H1 (cell line): ENCODE measurements at regions not wholly inside any gene's neighbourhood (a gene's known extent, or its start where the extent isn't known, plus 50 kb on each side); places are given as distances from the start of the nearest gene placed in this dataset.

ENCODE experiments used
- CTCF ChIA-PET: fragments of 300-600 bp; sonication (Branson Sonifier 250); formaldehyde crosslinking; loops from one replicate; lab custom pipeline; 2021; ENCODE audit not compliant: partially characterized antibody; lab: Charles Lee
- POLR2A ChIA-PET: fragments of 300-600 bp; sonication (Branson Sonifier 250); formaldehyde crosslinking; loops from one replicate; lab custom pipeline; 2021; ENCODE audit warnings: inconsistent platforms; ENCODE audit not compliant: partially characterized antibody; lab: Charles Lee
- DNase-seq, 2 experiments: peaks; one replicate each; pipeline versions ENCODE4 v3.0.0 to v3.0.0-alpha.2; 2010 to 2022; ENCODE audit warnings: low spot score in 2 of 2, low read depth in 1 of 2, mixed read lengths in 1 of 2
- FAIRE-seq: peaks from 2 replicates; lab custom pipeline; 2011; peaks lifted over from hg19 to GRCh38; lab: Jason Lieb, UNC
- H2AFZ ChIP-seq: 2 replicates; pipeline ENCODE4 v1.8.1; 2012; ENCODE audit warnings: low read length, inconsistent platforms
- H2AK5ac ChIP-seq: 2 replicates; pipeline ENCODE4 v1.6.1; 2013; ENCODE audit warnings: low read depth, low read length
- H2BK120ac ChIP-seq: replicated peaks from 2 replicates; pipeline ENCODE3; 2013; ENCODE audit warnings: low read depth, low read length, inconsistent platforms
- H2BK12ac ChIP-seq: 2 replicates; pipeline ENCODE4 v1.6.1; 2013; ENCODE audit warnings: low read depth, low read length
- H2BK15ac ChIP-seq: 2 replicates; pipeline ENCODE4 v1.6.1; 2013; ENCODE audit warnings: low read length
- H2BK20ac ChIP-seq: 2 replicates; pipeline ENCODE4 v1.6.1; 2013; ENCODE audit warnings: low read length
- H2BK5ac ChIP-seq: 2 replicates; pipeline ENCODE4 v1.6.1; 2013; ENCODE audit warnings: low read depth, low read length
- H3K14ac ChIP-seq: 2 replicates; pipeline ENCODE4 v1.6.1; 2013; ENCODE audit warnings: inconsistent platforms; ENCODE audit not compliant: insufficient read length
- H3K18ac ChIP-seq: 2 replicates; pipeline ENCODE4 v1.6.1; 2013; ENCODE audit warnings: low read length; ENCODE audit errors: extremely low read depth
- H3K23ac ChIP-seq: 2 replicates; pipeline ENCODE4 v1.6.1; 2013; ENCODE audit warnings: inconsistent platforms; ENCODE audit not compliant: insufficient read length
- H3K23me2 ChIP-seq: 2 replicates; pipeline ENCODE4 v1.6.1; 2013; ENCODE audit warnings: low read depth, low read length
- H3K27ac ChIP-seq: 2 replicates; pipeline ENCODE4 v1.6.1; 2011; ENCODE audit warnings: low read depth, low read length, inconsistent platforms
- H3K27me3 ChIP-seq, 4 experiments: replicated peaks in 1 of 4; 1 replicate in 1 of 4; 2 replicates in 3 of 4; pipeline versions ENCODE4 v1.6.1 to v1.8.1; 2011 to 2013; ENCODE audit warnings: low read length in 3 of 4, mild to moderate bottlenecking in 3 of 4, inconsistent platforms in 2 of 4, mixed read lengths in 2 of 4, moderate library complexity in 1 of 4; ENCODE audit not compliant: control insufficient read depth in 3 of 4, insufficient read depth in 3 of 4; ENCODE audit errors: extremely low read depth in 1 of 4
- H3K36me3 ChIP-seq, 4 experiments: 2 replicates each; pipeline versions ENCODE4 v1.6.1 to v1.8.1; 2011 to 2013; ENCODE audit warnings: mild to moderate bottlenecking in 4 of 4, low read length in 3 of 4, moderate library complexity in 2 of 4, control low read depth in 1 of 4, inconsistent platforms in 1 of 4; ENCODE audit not compliant: insufficient read depth in 4 of 4, control insufficient read depth in 2 of 4
- H3K4ac ChIP-seq: replicated peaks from 2 replicates; pipeline ENCODE3; 2013; ENCODE audit warnings: low read length, low read depth, mixed read lengths, inconsistent platforms; ENCODE audit not compliant: insufficient read length
- H3K4me1 ChIP-seq, 4 experiments: replicated peaks in 1 of 4; 1 replicate in 1 of 4; 2 replicates in 3 of 4; pipeline versions ENCODE4 v1.6.1 to v1.8.1; 2011 to 2013; ENCODE audit warnings: low read length in 3 of 4, inconsistent platforms in 2 of 4, mixed read lengths in 1 of 4; ENCODE audit not compliant: insufficient read depth in 4 of 4, control insufficient read depth in 3 of 4
- H3K4me2 ChIP-seq, 2 experiments: 2 replicates each; pipeline versions ENCODE4 v1.6.1 to v1.8.1; 2011 to 2013; ENCODE audit warnings: low read depth in 2 of 2, low read length in 2 of 2, control low read depth in 1 of 2, inconsistent platforms in 1 of 2, mild to moderate bottlenecking in 1 of 2; ENCODE audit not compliant: insufficient read depth in 1 of 2
- H3K4me3 ChIP-seq, 4 experiments: fragments of 200-600, 300-600 bp in 1 of 4; sonication (generic), shearing (Covaris generic), sonication (Bioruptor Twin) in 1 of 4; 2 replicates each; pipeline versions ENCODE4 v1.5.1 to v1.8.1; 2011 to 2016; ENCODE audit warnings: low read length in 4 of 4, low read depth in 3 of 4, control low read depth in 2 of 4, inconsistent platforms in 2 of 4, mild to moderate bottlenecking in 2 of 4, mixed read lengths in 1 of 4, moderate library complexity in 1 of 4; ENCODE audit not compliant: insufficient read depth in 2 of 4; ENCODE audit errors: extremely low read depth in 1 of 4
- H3K56ac ChIP-seq: replicated peaks from 2 replicates; pipeline ENCODE3; 2013; ENCODE audit warnings: low read depth, mild to moderate bottlenecking, mixed read lengths, low read length, inconsistent platforms; ENCODE audit not compliant: insufficient read length
- H3K79me1 ChIP-seq: 2 replicates; pipeline ENCODE4 v1.6.1; 2013; ENCODE audit warnings: low read depth, low read length, control low read depth
- H3K79me2 ChIP-seq, 2 experiments: 2 replicates each; pipeline versions ENCODE4 v1.6.1 to v1.8.1; 2012 to 2013; ENCODE audit warnings: low read length in 2 of 2, mild to moderate bottlenecking in 2 of 2, inconsistent platforms in 1 of 2; ENCODE audit not compliant: insufficient read depth in 2 of 2, control insufficient read depth in 1 of 2
- H3K9ac ChIP-seq, 4 experiments: replicated peaks in 1 of 4; 1 replicate in 1 of 4; 2 replicates in 3 of 4; pipeline versions ENCODE4 v1.6.1 to v1.8.1; 2011 to 2013; ENCODE audit warnings: low read depth in 3 of 4, low read length in 3 of 4, control low read depth in 2 of 4, mild to moderate bottlenecking in 2 of 4, moderate library complexity in 2 of 4, inconsistent platforms in 1 of 4; ENCODE audit errors: extremely low read depth in 1 of 4
- H3K9me3 ChIP-seq, 2 experiments: 2 replicates each; pipeline versions ENCODE4 v1.6.1 to v1.8.1; 2012 to 2013; ENCODE audit warnings: mild to moderate bottlenecking in 2 of 2, moderate library complexity in 2 of 2, control low read depth in 1 of 2, inconsistent platforms in 1 of 2, low read depth in 1 of 2, low read length in 1 of 2, mixed read lengths in 1 of 2; ENCODE audit not compliant: insufficient read depth in 2 of 2
- H4K20me1 ChIP-seq, 2 experiments: replicated peaks in 1 of 2; 2 replicates each; pipeline versions ENCODE3 to v1.8.1; 2011 to 2013; ENCODE audit warnings: inconsistent platforms in 2 of 2, low read length in 2 of 2, mild to moderate bottlenecking in 1 of 2; ENCODE audit not compliant: insufficient read depth in 2 of 2, control insufficient read depth in 1 of 2
- H4K5ac ChIP-seq: 2 replicates; pipeline ENCODE4 v1.6.1; 2013; ENCODE audit warnings: low read length, low read depth, mixed read lengths, inconsistent platforms; ENCODE audit not compliant: insufficient read length
- H4K8ac ChIP-seq: 2 replicates; pipeline ENCODE4 v1.8.0; 2013; ENCODE audit warnings: mild to moderate bottlenecking, moderate library complexity, low read length, inconsistent platforms; ENCODE audit not compliant: insufficient read depth; ENCODE audit errors: extremely low read depth
- H4K91ac ChIP-seq: replicated peaks from 2 replicates; pipeline ENCODE3; 2013; ENCODE audit warnings: low read length, mixed read lengths, inconsistent platforms; ENCODE audit not compliant: insufficient read length
- JUN ChIP-seq: IDR thresholded peaks from 2 replicates; pipeline ENCODE4 v1.6.1; 2011; ENCODE audit warnings: low read depth, mild to moderate bottlenecking, improper control_type of control experiment, low read length
- NRF1 ChIP-seq: IDR thresholded peaks from 2 replicates; pipeline ENCODE4 v1.6.1; 2011; ENCODE audit warnings: mild to moderate bottlenecking, low read depth, low read length, improper control_type of control experiment
- RXRA ChIP-seq: IDR thresholded peaks from 2 replicates; pipeline ENCODE4 v1.6.1; 2011; ENCODE audit warnings: low read depth, mild to moderate bottlenecking, low read length, moderate library complexity; ENCODE audit not compliant: insufficient read depth
- WGBS, 2 experiments: shearing (Covaris generic) in 1 of 2; methylation state at CpG; one replicate each; pipeline versions ENCODE4 v1.1.6 to v1.1.7; 2013 to 2015; ENCODE audit warnings: low lambda C conversion rate in 2 of 2, mixed read lengths in 2 of 2, inconsistent platforms in 1 of 2, low coverage in 1 of 2, missing lambda C conversion rate in 1 of 2; ENCODE audit not compliant: insufficient replicate concordance in 2 of 2, insufficient coverage in 1 of 2, insufficient read length in 1 of 2; ENCODE audit errors: extremely low coverage in 1 of 2, missing lambda C conversion rate in 1 of 2; 5-methylcytosine and 5-hydroxymethylcytosine counted together
- TF ChIP-seq, protein P1 (sequence below): IDR thresholded peaks from 2 replicates; pipeline ENCODE4 v1.6.1; 2011; ENCODE audit warnings: low read length, improper control_type of control experiment

DNA sequence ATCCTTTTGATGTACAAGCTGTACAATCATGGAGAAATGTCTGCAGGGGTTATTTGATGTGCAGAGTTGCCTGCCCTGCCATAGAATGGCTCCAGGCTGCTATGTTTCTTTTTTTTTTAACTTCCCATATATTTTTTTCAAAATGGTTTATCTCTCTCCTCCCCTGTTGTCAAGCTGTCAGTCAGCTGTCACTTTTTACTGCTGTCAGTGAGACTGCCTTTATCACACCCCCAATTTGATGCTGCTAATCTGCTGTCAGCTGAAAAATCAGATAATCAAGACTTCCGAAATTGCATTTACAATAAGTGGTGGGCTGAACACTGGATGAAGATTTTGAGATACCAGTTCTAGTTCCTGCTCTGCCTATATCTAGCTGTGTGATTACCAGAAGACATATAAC is 382.6 kb downstream of the ZEB2 start:
- ChIA-PET CTCF (no interaction called here), POLR2A (no interaction called here)
- Histone ChIP-seq H2BK120ac (no peak overlapping the region), H3K36me3 (no peaks in the 10 kb centered on the region), H4K8ac (no peak overlapping the region), H3K23ac (no peak overlapping the region), H3K4ac (no peak overlapping the region), H2BK15ac (no peak overlapping the region), H4K5ac (no peak overlapping the region), H2BK20ac (no peak overlapping the region), H2AFZ (no peak overlapping the region), H2AK5ac (no peak overlapping the region), H3K56ac (no peak overlapping the region), H3K79me2 (no peaks in the 10 kb centered on the region), H3K27me3 (no peaks in the 10 kb centered on the region; a peak in 2 of 7 replicates), H4K20me1 (no peaks in the 10 kb centered on the region), H3K4me2 (no peak overlapping the region), H2BK12ac (no peak overlapping the region), H3K4me1 (peaks cover 0 to 3% (median 1%) of the 10 kb centered on the region in 4 experiments; a peak in 2 of 7 replicates), H2BK5ac (no peak overlapping the region), H3K18ac (no peak overlapping the region), H3K4me3 (no peak overlapping the region), H3K27ac (no peak overlapping the region), H3K9me3 (no peaks in the 10 kb centered on the region), H3K23me2 (no peaks in the 10 kb centered on the region), H3K79me1 (no peaks in the 10 kb centered on the region), H4K91ac (no peak overlapping the region), H3K9ac (no peak overlapping the region), H3K14ac (no peak overlapping the region)
- no peak for FAIRE-seq
- 93% methylated on average over 1 of the region's 1 CpG; no CpG with 5 or more reads in 1 of the 2 experiments for WGBS, 2 experiments
- no peak for DNase-seq
- no peak for TF ChIP-seq NRF1
- TF ChIP-seq RXRA = no peak
- TF ChIP-seq, protein P1, sequence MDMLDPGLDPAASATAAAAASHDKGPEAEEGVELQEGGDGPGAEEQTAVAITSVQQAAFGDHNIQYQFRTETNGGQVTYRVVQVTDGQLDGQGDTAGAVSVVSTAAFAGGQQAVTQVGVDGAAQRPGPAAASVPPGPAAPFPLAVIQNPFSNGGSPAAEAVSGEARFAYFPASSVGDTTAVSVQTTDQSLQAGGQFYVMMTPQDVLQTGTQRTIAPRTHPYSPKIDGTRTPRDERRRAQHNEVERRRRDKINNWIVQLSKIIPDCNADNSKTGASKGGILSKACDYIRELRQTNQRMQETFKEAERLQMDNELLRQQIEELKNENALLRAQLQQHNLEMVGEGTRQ = no peak
- TF ChIP-seq JUN = no peak
